Activated T-cell treated with anti-CD3 and anti-CD28 coated beads for 48 hours (primary cell): ENCODE measurements at regions not wholly inside any gene's neighbourhood (a gene's known extent, or its start where the extent isn't known, plus 50 kb on each side); places are given as distances from the start of the nearest gene placed in this dataset.

Experiments
- DNase-seq: peaks from one replicate; pipeline ENCODE4 v3.0.0-alpha.2; 2020; ENCODE audit warnings: low read depth

DNA sequence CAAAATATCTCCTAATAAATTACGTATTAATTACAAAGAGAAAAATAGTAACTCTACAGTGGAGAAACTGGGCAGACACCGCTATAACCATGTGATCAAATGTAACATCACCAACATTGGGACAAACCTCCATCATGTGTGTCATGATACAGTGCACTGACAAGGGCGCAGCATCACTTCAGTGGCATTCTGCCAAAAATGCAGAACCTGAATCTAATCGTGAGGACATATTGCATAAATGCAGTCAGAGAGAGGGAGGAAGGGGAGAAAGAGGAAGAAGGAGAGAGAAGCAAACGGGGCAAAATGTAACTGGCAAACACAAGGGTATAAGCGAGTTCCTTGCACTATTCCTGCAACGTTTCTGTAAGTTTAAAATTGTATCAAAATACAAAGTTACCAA is 74.2 kb upstream of the MARCHF10 start:
- no peak for DNase-seq

DNA sequence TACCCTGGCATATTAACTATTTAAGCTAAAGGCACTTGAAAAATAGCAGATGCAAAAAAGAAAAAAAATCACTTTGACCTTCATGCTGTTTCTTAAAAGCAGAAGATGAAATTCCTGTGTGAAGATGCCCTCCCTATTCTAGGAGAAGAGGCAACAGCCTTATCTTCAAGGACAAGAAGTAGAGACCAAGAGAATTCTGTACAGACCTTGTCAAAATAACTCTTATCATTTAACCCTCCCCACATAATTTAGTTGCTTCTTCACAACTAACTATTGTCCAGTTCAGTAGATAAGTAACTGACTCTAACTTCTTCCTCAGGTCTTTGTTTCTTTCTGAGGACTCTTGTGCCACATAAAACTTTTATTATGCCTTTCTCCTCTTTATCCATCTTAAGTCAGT is 72.0 kb upstream of the MARCHF10 start:
- DNase-seq, result no peak

DNA sequence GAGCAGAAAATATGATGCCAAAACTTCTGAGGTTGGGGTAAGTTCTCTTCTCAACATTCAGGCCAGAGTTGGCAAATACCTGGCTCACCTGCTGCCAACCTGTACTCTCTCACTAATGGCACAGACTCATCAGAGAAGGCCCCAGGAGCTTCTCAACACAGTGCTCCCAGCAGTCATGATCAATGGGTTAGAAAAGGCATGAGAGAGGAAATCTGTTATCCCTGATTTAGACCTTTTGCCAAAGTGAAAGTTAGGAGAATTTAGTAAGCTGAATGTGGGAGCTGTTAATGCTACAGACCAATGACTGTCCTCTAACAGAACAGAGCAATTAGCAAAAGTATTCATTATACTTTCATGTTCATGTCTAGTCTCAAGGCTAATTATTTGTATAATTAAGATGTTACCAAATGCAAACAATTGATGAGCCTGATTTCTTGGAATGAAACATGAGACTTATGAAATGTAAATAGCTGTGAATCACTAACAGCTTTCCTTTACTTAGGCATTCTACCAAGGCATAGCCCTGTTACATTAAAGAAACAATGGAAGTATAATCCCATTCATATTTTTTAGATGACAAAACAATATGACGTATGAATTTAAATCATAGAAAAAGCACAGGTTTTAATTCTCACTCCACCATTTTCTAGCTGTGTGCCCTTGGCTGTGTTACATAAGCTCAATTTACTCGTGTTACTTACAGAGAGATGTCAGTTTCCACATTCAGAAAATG is 68.7 kb upstream of the MARCHF10 start:
- no peak for DNase-seq

DNA sequence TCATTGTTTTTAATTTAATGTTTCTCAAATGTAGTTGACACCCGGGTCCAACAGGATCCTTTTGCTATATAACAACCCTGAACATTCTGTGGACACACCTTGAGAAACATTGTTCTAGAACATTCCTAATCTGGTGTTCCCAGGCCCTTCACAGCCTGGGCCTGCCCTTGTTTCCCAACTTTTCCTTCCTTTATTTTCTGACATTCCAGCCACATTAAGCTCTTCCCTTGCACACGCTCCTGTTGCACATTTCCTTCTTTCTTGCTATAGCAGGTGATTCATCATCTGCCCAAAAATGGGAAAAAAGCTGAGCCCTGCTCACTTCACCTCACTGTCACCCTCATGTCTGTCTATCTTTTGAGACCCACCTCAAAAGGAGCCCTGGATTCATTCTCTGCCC is 67.9 kb upstream of the MARCHF10 start:
- no peak for DNase-seq

DNA sequence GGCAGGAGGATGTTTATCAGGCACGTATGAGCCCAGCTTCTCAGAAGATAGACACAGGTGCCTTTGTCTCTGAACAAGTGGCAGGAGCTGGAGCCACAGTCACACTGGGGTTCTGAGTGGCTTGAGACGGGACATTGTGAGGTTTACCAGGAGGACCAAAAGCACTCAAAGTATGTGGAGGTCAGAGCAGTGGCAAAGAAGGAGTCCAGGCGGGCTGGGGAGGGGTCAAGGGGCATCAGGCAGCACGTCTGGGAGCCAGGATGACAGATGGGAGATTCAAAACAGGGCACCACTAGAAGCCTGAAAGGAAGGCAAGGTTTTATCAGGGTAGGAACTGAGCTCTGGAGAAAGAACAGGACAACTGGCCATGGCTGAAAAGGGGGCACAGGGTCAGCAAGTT is 67.2 kb upstream of the MARCHF10 start:
- no peak for DNase-seq

DNA sequence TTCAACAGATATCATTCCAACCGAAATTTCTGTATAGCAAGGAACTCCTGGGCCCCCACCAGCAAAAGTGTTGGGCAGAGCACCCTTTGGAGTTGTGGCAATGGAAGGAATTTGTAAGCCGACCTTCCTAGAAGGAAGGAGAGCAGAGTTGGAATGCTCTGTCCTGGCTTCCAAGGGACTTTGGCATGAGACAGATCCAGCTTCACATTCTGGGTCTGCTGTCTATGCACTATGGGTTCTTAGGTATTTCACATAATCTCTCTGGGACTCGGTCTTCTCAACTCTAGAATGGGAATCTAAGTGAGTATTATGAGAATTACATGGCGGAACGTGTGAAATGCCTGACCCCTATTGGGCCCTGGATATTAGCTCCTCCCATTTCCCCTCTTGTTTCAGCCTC is 63.2 kb upstream of the MARCHF10 start:
- DNase-seq, result no peak

DNA sequence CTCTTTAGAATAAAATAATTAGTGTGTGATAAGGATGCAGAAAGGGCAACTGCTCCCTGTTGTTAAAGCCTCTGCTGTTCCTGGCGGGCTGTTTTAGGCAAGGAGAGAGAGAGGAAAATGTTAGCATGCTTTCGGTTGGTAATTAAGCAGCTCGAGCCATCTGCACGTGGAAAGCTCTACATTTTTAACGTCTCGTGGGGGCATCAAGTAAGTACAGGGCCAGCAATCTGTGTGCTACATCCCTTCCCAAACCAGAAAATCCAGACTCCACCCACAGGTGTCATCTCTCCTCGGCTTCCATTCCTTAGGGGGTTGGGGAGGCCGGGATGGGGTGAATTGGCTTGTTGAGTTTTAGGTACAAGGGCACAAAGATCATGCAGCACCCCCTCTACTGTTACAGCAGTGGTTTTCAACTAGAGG is 62.4 kb upstream of the MARCHF10 start:
- DNase-seq, result no peak

DNA sequence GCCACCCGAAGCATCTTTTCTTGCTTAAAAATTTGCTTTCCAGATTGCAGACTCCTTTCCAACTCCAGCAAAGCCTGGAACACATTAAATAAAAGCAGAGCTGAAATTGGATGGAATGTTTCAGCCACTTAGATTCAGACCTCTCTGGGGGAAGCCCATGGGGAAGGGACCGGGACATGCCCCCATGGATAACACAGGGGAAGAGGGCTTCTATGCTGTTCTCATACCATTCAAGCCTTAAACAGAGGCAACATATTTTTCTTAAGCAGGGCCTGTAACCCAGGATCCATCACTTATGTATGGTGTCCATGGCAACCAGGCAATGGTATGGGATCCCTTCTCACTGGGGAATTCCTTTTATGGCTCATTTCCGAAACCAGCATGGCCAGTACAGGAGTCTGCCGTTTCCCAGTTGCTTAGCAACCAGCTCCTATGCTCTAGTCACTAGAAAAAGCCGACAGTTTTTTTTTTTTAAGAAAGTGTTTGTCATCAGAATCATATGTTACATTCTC is 62.0 kb upstream of the MARCHF10 start:
- no peak for DNase-seq

DNA sequence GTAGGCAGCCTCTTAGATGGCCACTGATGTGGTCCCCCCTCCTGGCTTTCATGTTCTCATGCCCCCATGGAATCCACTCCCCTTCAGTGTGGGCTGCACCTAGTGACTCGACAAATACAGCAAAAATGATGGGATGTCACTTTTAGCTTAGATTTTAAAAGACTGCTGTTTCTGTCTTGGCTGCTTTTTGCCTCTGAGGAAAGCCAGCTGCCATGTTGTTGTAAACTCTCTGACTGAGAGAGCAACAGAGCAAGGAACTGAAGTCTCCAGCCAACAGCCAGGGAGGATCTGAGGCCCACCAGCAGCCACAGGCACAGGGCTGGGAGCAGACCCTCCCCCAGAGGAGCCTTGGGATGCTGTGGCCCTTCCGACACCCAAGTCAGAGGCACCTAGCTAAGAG is 60.6 kb upstream of the MARCHF10 start:
- DNase-seq, result no peak

DNA sequence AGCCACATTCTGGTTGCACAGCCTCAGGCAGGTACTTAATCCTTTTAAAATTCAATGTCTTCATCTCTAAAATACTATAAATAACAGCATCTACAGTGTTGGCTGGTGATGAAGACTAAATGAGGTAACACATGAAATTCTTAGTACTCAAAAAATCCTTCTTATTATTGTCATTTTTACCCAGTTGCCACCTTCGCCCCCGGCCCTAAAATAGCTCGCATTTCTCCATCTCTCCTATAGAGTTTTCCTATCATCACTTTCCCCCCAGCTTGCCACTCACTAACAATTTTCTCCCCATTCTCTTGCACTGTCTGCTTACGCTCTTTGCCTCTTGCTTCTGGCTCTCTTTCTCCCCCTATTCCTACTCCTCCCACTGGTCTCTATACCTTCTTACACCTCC is 59.9 kb upstream of the MARCHF10 start:
- DNase-seq, result no peak

DNA sequence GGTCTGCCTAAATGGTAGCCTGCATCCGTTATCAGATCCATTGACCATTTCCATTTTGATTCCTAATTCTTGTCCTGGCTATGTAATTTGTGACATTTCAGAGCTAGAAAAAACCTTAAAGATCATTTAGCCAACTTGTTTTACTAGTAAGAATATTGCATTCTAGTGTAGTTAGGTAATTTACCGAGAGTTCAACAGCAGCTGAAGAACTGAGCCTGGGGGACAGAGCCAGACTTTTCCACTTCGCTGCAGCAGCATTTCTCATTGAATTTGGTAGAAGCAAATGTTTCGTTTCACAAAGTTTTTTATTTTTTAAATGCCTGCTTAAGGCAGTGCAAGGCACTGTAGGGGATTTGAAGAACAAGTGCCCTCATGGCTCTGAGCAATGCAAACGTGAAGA is 59.2 kb upstream of the MARCHF10 start:
- no peak for DNase-seq

DNA sequence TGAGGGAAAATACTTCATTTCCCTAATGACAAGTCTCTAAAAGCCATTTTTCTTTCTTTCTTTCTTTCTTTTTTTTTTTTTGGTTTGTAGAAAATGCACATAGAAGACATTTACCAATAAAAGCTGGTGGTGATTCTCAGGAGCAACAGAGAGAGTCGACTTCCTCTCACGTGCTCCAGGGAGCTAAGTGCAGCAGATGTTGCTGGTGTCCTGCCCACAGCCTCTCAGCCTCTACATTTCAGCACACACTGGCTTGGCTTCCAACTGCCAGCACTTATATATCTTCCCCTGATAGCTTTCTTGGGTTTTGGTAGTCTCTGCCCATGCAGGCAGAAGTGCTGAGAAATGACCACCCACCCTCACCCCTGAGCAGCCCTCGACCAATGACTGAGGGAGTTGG is 58.4 kb upstream of the MARCHF10 start:
- no peak for DNase-seq

DNA sequence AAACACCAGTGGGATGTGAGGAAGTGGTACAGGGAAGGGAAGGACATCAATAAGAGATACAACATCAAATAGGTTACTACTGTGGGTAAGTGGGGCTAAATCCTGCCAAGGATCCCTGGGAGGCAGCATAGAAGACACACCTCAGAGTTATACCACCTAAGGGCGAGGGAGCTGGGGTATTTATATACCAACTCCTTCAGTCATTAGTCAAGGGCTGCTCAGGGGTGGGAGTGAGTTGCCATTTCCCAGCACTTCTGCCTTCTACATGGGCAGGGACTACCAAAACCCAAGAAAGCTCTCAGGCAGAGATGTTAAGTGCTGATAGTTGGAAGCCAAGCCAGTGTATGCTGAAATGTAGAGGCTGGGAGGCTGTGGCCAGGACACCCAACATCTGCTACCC is 57.5 kb upstream of the MARCHF10 start:
- DNase-seq, result no peak

DNA sequence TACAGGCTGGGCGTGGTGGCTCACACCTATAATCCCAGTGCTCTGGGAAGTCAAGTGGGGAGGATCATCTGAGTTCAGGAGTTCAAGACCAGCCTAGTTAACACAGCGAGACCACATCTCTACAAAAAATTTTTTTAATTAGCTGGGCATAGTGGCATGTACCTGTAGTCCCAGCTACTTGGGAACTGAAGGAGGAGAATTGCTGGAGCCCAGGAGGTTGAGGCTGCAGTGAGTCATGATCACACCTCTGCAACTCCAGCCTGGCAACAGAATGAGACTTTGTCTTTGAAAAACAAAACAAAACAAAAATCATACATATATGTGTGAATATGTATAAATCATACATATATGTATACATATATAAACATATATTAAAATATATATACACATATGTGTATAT is 54.1 kb upstream of the MARCHF10 start:
- no peak for DNase-seq

DNA sequence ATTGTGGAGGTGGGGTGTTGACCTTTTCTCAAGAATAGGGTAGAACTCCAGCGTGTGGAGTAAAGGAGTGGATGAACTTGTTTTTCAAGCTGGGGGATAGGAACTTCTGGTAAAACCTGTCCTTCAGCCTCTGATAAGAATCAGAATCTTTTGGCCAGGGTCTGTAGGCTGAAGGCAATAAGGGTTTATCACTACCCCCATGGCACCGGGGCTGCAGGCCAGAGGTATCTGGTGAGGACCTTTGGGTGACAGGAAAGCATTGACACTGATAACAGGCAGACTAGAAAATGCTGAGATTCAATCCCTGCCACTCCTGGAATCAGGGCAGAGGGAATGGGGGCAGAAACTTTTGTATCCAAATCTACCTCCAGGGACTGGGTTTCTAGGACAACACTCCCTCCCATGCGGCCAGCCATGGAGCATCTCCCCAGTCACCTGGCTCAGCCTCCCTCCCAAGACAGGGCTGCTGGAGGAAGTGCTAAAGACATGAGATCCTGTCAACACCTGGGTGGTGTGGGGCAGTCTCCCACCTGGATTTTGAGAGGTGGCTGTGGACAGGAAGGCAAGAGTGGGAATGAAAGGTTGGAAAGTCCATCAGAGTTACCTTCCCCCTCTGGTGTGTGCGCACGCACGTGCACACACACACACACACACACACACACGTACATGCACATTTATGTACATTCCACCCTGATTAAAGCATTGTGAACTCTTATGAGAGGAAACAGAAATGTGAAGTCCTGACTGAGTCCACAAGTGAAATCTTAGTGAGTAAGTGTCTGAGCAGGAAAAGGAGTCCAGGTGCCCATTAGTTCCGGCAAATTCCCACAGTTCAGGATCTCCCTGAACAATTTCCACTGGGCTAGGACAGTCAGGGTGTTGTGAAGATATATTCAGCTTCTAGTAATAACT is 53.1 kb upstream of the MARCHF10 start:
- no peak for DNase-seq

DNA sequence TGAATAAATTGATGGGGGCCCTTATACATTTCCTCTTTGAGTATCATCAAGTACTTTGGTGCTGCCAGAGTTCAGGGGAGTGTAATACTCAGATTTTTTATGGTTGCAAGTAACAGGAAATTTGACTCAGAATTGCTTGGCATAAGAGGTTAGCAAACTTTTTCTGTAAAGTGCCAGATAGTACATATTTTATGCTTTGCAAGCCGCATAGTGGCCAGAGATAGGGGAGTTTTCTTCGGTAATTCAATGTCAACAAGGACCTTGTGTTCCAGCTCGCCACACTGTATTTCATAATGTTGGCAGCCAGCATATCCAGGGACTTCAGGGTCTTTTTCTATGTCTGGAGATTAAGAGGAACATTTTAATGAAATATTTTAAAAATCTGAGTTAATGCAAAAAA is 51.0 kb upstream of the MARCHF10 start:
- no peak for DNase-seq
